GM12865 (cell line): ENCODE measurements at regions not wholly inside any gene's neighbourhood (a gene's known extent, or its start where the extent isn't known, plus 50 kb on each side); places are given as distances from the start of the nearest gene placed in this dataset.
A peak's percentile ranks its signal among the peaks of the same experiment; 100 is the strongest.

Source experiments
- DNase-seq: peaks from one replicate; pipeline ENCODE4 v3.0.0; 2010; ENCODE audit warnings: low read depth
- H3K4me3 ChIP-seq: 2 replicates; pipeline ENCODE4 v1.5.1; 2011; ENCODE audit warnings: mild to moderate bottlenecking, low read depth, low read length, control low read depth
- TF ChIP-seq, protein P1 (sequence below): IDR thresholded peaks from 2 replicates; pipeline ENCODE4 v1.5.1; 2011; ENCODE audit warnings: low read length, control low read depth, low read depth, inconsistent platforms; ENCODE audit not compliant: insufficient read depth; ENCODE audit errors: missing control alignments

DNA sequence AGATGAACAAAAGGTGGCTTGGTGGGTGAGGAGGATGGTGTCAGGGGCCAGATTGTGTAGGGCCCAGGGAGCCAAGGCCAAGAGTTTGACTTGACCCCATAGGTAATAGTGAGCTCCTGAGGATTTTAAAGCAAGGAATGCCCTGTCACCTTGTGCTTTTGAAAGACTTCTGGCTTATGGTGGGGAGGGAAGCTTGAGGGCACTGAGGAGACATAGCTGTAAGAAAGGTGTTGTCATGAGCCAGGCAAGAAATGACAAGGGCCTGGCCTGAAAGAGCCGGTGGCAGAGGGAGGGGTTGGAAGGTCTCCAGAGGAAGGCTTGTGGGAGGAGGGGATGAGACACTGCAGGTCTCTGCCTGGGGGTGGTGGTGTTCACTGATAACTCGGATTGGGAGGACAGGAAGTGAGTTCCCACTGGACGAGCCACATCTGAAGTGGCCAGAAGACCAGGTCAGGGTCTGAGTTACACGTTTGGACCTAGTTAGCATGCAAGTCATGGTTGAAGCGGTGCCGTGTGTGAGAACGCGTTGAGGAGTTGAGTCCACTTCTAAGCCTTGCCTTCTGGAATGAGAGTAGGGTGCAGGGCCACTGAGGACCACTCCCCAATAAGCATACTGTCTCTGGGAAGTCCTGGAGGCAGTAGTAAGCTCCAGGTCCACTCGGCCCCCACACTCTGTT lies 64.3 kb downstream of the TET3 start:
- DNase-seq: no peak
- H3K4me3 ChIP-seq: no peak overlapping the region
- TF ChIP-seq, protein P1, sequence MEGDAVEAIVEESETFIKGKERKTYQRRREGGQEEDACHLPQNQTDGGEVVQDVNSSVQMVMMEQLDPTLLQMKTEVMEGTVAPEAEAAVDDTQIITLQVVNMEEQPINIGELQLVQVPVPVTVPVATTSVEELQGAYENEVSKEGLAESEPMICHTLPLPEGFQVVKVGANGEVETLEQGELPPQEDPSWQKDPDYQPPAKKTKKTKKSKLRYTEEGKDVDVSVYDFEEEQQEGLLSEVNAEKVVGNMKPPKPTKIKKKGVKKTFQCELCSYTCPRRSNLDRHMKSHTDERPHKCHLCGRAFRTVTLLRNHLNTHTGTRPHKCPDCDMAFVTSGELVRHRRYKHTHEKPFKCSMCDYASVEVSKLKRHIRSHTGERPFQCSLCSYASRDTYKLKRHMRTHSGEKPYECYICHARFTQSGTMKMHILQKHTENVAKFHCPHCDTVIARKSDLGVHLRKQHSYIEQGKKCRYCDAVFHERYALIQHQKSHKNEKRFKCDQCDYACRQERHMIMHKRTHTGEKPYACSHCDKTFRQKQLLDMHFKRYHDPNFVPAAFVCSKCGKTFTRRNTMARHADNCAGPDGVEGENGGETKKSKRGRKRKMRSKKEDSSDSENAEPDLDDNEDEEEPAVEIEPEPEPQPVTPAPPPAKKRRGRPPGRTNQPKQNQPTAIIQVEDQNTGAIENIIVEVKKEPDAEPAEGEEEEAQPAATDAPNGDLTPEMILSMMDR: no peak

DNA sequence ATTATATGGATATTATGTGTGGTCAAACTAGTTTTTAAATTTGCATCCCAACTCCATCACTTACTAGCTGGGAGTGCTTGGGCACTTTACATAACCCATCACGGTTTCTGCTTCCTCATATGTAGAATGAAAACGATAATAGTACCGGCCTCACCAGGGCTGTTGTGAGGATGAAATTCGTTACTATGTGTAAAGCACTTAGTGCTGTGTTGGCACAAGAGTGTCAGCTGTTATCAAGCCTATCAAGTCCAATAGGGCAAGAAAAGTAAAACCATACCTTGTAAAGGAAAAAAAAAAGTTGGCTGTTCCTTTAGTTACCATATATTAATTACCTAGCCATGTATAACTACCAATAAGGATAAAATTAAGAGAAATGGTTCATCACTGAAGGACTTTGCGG lies 65.4 kb downstream of the TET3 start:
- H3K4me3 ChIP-seq: no peak overlapping the region
- TF ChIP-seq, protein P1: no peak
- DNase-seq: no peak

DNA sequence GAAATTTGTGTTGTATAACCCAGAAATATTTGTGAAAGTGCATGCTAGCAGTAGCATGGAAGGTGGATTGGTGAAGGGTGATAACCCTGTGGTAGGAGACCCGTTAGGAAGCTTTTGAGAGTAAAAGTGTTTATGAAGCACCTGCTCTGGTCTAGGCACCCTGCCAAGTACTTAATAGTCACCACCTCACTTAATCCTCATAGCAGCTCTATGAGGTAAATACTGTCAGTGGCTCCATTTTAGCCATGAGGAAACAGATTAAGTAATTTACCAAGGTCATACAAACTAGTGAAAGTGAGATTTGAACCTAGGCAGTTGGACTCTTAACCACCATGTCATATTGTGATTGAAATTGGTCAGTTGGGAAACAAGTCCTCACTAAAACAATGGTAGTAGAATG lies 66.8 kb downstream of the TET3 start:
- TF ChIP-seq, protein P1: no peak
- peak; percentile 48 for DNase-seq
- H3K4me3 ChIP-seq: no peak overlapping the region

DNA sequence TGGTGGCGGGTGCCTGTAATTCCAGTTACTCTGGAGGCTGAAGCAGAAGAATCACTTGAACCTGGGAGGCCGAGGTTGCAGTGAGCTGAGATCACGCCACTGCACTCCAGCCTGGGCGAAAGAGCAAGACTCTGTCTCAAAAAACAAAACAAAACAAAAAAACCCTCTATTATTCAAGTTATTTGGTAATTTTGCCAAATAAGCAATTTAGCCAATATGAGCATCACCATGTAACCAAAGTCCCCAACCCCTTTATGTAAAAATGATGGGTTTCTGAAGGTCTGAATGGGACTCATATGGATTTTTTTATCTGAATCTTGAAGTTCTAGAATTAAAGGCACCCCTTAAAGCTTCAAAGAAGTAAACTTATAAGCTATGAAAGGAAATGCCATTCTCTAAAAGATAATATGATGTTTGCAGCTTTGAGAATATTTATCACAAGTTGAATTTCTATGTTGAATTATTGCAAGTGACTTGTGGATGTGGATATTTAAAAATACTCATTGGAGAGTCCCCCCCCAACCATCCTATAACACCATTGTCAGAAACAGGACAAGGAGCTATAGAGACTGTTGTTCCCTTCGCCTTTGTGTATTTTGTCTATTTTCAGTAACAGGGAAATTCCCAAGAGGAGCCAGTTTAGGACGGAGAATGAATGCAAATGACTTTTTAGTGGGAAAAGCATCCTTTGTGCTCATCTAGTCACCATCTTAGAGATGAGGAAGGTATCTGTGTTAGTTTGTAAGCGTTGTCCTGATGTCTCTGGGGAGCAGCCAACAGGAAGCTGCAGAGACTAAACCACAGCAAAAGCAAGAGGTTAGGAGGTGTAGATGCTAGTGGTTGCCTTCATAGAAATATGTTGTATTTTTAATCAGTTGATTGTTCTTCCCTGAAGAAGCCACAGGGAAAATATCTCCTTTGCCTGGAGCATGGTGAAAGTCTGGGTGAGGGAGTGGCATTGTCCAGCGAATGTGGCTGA lies 68.3 kb downstream of the TET3 start:
- no peak overlapping the region for H3K4me3 ChIP-seq
- DNase-seq: peak; percentile 41
- TF ChIP-seq, protein P1: no peak

DNA sequence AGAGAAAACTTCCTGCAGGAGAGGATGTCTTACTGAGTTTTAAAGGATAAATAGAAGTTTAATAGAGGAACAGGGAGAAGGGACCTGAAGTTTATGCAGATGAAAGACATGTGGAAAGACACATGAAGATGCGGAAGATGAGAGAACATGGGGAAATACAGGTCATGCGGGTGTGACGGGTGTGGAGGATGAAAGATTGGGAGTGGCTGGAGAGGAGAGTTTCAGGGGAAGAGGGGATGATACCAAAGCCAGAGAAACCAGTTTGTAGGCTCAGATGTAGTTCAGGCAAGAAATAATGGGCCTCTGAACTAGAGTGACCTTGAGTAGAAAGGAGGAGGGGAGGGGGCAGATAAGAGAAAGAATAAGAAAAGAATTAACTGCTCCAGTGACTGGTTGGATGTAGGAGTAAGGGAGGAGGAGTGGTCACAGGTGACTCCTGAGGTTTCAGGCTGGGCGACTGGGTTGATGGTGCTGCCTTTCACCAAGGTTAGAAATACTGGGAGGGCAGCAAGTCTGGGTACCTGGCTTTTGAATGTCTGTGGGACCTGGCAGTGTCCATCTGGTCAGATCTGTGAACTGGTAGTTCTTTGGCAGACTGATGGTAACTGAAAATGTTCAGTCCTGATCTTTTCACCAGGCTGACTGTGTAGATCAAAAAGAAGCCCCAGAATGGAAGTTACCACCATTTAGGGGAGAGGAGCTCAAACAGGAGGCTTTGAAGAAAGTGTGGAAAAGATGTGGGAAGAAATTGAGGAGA lies 69.4 kb downstream of the TET3 start:
- TF ChIP-seq, protein P1: no peak
- no peak overlapping the region for H3K4me3 ChIP-seq

DNA sequence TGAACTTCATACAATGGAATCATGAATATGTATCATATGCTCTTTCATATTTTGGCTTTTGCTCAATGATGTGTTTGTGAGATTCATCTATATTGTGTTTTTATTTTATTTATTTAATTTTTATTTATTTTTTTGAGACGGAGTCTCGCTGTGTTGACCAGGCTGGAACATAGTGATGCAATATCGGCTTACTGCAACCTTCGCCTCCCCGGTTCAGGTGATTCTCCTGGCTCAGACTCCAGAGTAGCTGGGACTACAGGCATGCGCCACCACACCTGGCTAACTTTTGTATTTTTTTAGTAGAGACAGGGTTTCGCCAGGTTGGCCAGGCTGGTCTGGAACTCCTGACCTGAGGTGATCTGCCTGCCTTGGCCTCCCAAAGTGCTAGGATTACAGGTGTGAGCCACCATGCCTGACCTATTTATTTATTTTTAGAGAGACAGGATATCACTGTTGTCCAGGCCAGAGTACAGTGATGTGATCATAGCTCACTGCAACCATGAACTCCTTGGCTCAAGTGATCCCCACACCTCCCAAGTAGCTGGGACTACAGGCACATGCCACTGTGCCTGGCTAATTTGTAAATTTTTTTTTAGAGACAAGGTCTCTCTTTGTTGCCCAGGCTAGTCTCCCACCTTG lies 74.5 kb downstream of the TET3 start:
- DNase-seq: no peak
- TF ChIP-seq, protein P1: no peak
- no peak overlapping the region for H3K4me3 ChIP-seq

More for the DNA sequence above, 69.4 kb downstream of the TET3 start:
- no peak for DNase-seq
